Activated T-helper 2 cell treated with anti-CD3 and anti-CD28 coated beads, Interferon-gamma antibody, Interleukin-2, Interleukin-4, amounts not matched to agents 10 μg/mL and 5 μg/mL and 100 μg/mL, durations not matched to agents 14 hours and 24 hours and 36 hours (primary cell): ENCODE measurements at regions not wholly inside any gene's neighbourhood (a gene's known extent, or its start where the extent isn't known, plus 50 kb on each side); places are given as distances from the start of the nearest gene placed in this dataset.

ENCODE experiments used
- DNase-seq: peaks from one replicate; pipeline ENCODE4 v3.0.0; 2021; ENCODE audit warnings: low spot score
- H3K27ac Mint-ChIP-seq: one replicate; pipeline ENCODE4 v1.8.0; 2021; ENCODE audit warnings: mixed read lengths
- H3K27me3 Mint-ChIP-seq: one replicate; pipeline ENCODE4 v1.8.0; 2021; ENCODE audit warnings: low read depth, mixed read lengths
- H3K36me3 Mint-ChIP-seq: one replicate; pipeline ENCODE4 v1.8.0; 2021; ENCODE audit warnings: low read depth, mixed read lengths
- H3K4me1 Mint-ChIP-seq: one replicate; pipeline ENCODE4 v1.8.0; 2021; ENCODE audit warnings: low read depth, mixed read lengths
- H3K4me3 Mint-ChIP-seq: one replicate; pipeline ENCODE4 v1.8.0; 2021; ENCODE audit warnings: low read depth, mild to moderate bottlenecking, moderate library complexity, mixed read lengths
- H3K9me3 Mint-ChIP-seq: one replicate; pipeline ENCODE4 v1.8.0; 2021; ENCODE audit warnings: mixed read lengths
- intact Hi-C: fragments of 100-400 bp; cut with micrococcal nuclease; formaldehyde crosslinking; loops from one replicate; pipeline ENCODE4 v1.15.1; 2023

- Mint-ChIP-seq H3K4me3 (no peak overlapping the region), H3K27me3 (peaks cover 13% of the 10 kb centered on the region), H3K4me1 (peaks cover 4% of the 10 kb centered on the region), H3K9me3 (no peaks in the 10 kb centered on the region), H3K36me3 (no peaks in the 10 kb centered on the region), H3K27ac (no peak overlapping the region)
- intact Hi-C loops: no loop called here
- no peak for DNase-seq
Observed at GRCh38 chr6:133705731-133706130, 183.2 kb upstream of the TCF21 start.

- Mint-ChIP-seq H3K27ac (no peak overlapping the region), H3K4me1 (peaks cover 4% of the 10 kb centered on the region), H3K9me3 (no peaks in the 10 kb centered on the region), H3K4me3 (no peak overlapping the region), H3K27me3 (peaks cover 1% of the 10 kb centered on the region), H3K36me3 (no peaks in the 10 kb centered on the region)
- DNase-seq: no peak
- intact Hi-C loops: no loop called here
Observed at GRCh38 chr6:133707456-133707855, 181.5 kb upstream of the TCF21 start.

- Mint-ChIP-seq H3K9me3 (no peaks in the 10 kb centered on the region), H3K27ac (no peak overlapping the region), H3K27me3 (peaks cover 1% of the 10 kb centered on the region), H3K36me3 (no peaks in the 10 kb centered on the region), H3K4me1 (peaks cover 6% of the 10 kb centered on the region), H3K4me3 (no peak overlapping the region)
- no peak for DNase-seq
- intact Hi-C loops: no loop called here
Observed at GRCh38 chr6:133710826-133711225, 178.1 kb upstream of the TCF21 start.

- H3K27ac Mint-ChIP-seq: no peak overlapping the region
- H3K36me3 Mint-ChIP-seq: no peaks in the 10 kb centered on the region
- peaks cover 2% of the 10 kb centered on the region for H3K4me1 Mint-ChIP-seq
- no peak overlapping the region for H3K4me3 Mint-ChIP-seq
- H3K9me3 Mint-ChIP-seq: no peaks in the 10 kb centered on the region
- intact Hi-C loops: no loop called here
- peaks cover 6% of the 10 kb centered on the region for H3K27me3 Mint-ChIP-seq
- no peak for DNase-seq
Observed at GRCh38 chr6:133715270-133715669, 173.6 kb upstream of the TCF21 start.

GRCh38 chr6:133724726-133725125, 164.2 kb upstream of the TCF21 start:
- no peak overlapping the region for H3K4me3 Mint-ChIP-seq
- H3K27ac Mint-ChIP-seq: no peak overlapping the region

GRCh38 chr6:133726188-133726587, 162.7 kb upstream of the TCF21 start:
- H3K4me3 Mint-ChIP-seq: no peak overlapping the region
- intact Hi-C loops: no loop called here

More at GRCh38 chr6:133724726-133725125, 164.2 kb upstream of the TCF21 start:
- Mint-ChIP-seq H3K9me3 (no peaks in the 10 kb centered on the region), H3K27me3 (peaks cover 4% of the 10 kb centered on the region), H3K4me1 (no peaks in the 10 kb centered on the region), H3K36me3 (no peaks in the 10 kb centered on the region)
- no peak for DNase-seq
- intact Hi-C loops: no loop called here

GRCh38 chr6:133730881-133731280, 158.0 kb upstream of the TCF21 start:
- no peak overlapping the region for H3K27ac Mint-ChIP-seq
- H3K27me3 Mint-ChIP-seq: no peaks in the 10 kb centered on the region
- H3K4me1 Mint-ChIP-seq: no peaks in the 10 kb centered on the region

More at GRCh38 chr6:133726188-133726587, 162.7 kb upstream of the TCF21 start:
- Mint-ChIP-seq H3K4me1 (no peaks in the 10 kb centered on the region), H3K36me3 (no peaks in the 10 kb centered on the region), H3K9me3 (no peaks in the 10 kb centered on the region), H3K27ac (no peak overlapping the region), H3K27me3 (peaks cover 2% of the 10 kb centered on the region)
- DNase-seq: no peak

GRCh38 chr6:133740218-133740617, 148.7 kb upstream of the TCF21 start:
- no peaks in the 10 kb centered on the region for H3K4me1 Mint-ChIP-seq
- H3K27me3 Mint-ChIP-seq: peaks cover 1% of the 10 kb centered on the region
- no peak overlapping the region for H3K4me3 Mint-ChIP-seq
- no peaks in the 10 kb centered on the region for H3K36me3 Mint-ChIP-seq
- intact Hi-C loops: no loop called here
- H3K27ac Mint-ChIP-seq: no peak overlapping the region
- no peaks in the 10 kb centered on the region for H3K9me3 Mint-ChIP-seq
- DNase-seq: no peak

More at GRCh38 chr6:133730881-133731280, 158.0 kb upstream of the TCF21 start:
- H3K36me3 Mint-ChIP-seq: no peaks in the 10 kb centered on the region
- DNase-seq: no peak
- intact Hi-C loops: no loop called here
- H3K4me3 Mint-ChIP-seq: no peak overlapping the region
- no peaks in the 10 kb centered on the region for H3K9me3 Mint-ChIP-seq

- Mint-ChIP-seq H3K9me3 (no peaks in the 10 kb centered on the region), H3K36me3 (no peaks in the 10 kb centered on the region), H3K27ac (no peak overlapping the region), H3K4me3 (no peak overlapping the region), H3K4me1 (no peaks in the 10 kb centered on the region), H3K27me3 (peaks cover 1% of the 10 kb centered on the region)
- DNase-seq: no peak
- intact Hi-C loops: no loop called here
Observed at GRCh38 chr6:133740816-133741215, 148.1 kb upstream of the TCF21 start.

GRCh38 chr6:133741375-133741861, 147.5 kb upstream of the TCF21 start:
- Mint-ChIP-seq H3K4me3 (no peak overlapping the region), H3K27ac (no peak overlapping the region), H3K27me3 (peaks cover 1% of the 10 kb centered on the region), H3K4me1 (no peaks in the 10 kb centered on the region), H3K36me3 (no peaks in the 10 kb centered on the region), H3K9me3 (no peaks in the 10 kb centered on the region)
- no peak for DNase-seq
- intact Hi-C loops: no loop called here

- no peak overlapping the region for H3K27ac Mint-ChIP-seq
- no peak for DNase-seq
- H3K36me3 Mint-ChIP-seq: no peaks in the 10 kb centered on the region
- H3K4me1 Mint-ChIP-seq: no peaks in the 10 kb centered on the region
- H3K27me3 Mint-ChIP-seq: peaks cover 1% of the 10 kb centered on the region
- no peak overlapping the region for H3K4me3 Mint-ChIP-seq
- H3K9me3 Mint-ChIP-seq: no peaks in the 10 kb centered on the region
- intact Hi-C loops: no loop called here
Observed at GRCh38 chr6:133743621-133744020, 145.3 kb upstream of the TCF21 start.

GRCh38 chr6:133746417-133746770, 142.5 kb upstream of the TCF21 start:
- H3K4me3 Mint-ChIP-seq: no peak overlapping the region
- H3K27ac Mint-ChIP-seq: no peak overlapping the region
- H3K9me3 Mint-ChIP-seq: no peaks in the 10 kb centered on the region
- H3K36me3 Mint-ChIP-seq: no peaks in the 10 kb centered on the region
- no peaks in the 10 kb centered on the region for H3K4me1 Mint-ChIP-seq
- DNase-seq: no peak
- intact Hi-C loops: no loop called here
- peaks cover 1% of the 10 kb centered on the region for H3K27me3 Mint-ChIP-seq

- Mint-ChIP-seq H3K4me1 (no peaks in the 10 kb centered on the region), H3K27me3 (peaks cover 1% of the 10 kb centered on the region), H3K27ac (no peak overlapping the region), H3K4me3 (no peak overlapping the region), H3K9me3 (no peaks in the 10 kb centered on the region), H3K36me3 (no peaks in the 10 kb centered on the region)
- intact Hi-C loops: no loop called here
- no peak for DNase-seq
Observed at GRCh38 chr6:133748628-133749027, 140.3 kb upstream of the TCF21 start.

- intact Hi-C loops: no loop called here
Observed at GRCh38 chr6:133749427-133749826, 139.5 kb upstream of the TCF21 start.

More at GRCh38 chr6:133749427-133749826, 139.5 kb upstream of the TCF21 start:
- Mint-ChIP-seq H3K27ac (no peak overlapping the region), H3K4me1 (no peaks in the 10 kb centered on the region), H3K36me3 (no peaks in the 10 kb centered on the region), H3K9me3 (no peaks in the 10 kb centered on the region), H3K27me3 (no peaks in the 10 kb centered on the region), H3K4me3 (no peak overlapping the region)
- no peak for DNase-seq
